HepG2 (cell line): ENCODE measurements at regions not wholly inside any gene's neighbourhood (a gene's known extent, or its start where the extent isn't known, plus 50 kb on each side); places are given as distances from the start of the nearest gene placed in this dataset.

Source experiments
- ATAC-seq: fragments of 200-7000 bp; cut with Tn5 transposase; 3 replicates; pipeline ENCODE4 v1.9.1; 2020; ENCODE audit warnings: mild to moderate bottlenecking, moderate library complexity
- BruUV-seq: library from RNA; stranded (reverse); fragments of 400-500 nt; replicated peaks from 2 replicates; lab custom pipeline; 2021; lab: Mats Ljungman, UMichigan
- CTCF ChIA-PET: fragments of 300-600 bp; formaldehyde crosslinking; extraction: SDS; loops from one replicate; lab custom pipeline; 2021; ENCODE audit warnings: low total read pairs, inconsistent platforms, low intra/inter-chr PET ratio; lab: Yijun Ruan, JAX
- POLR2A ChIA-PET: fragments of 350-600 bp; sonication (Branson Sonifier 250); formaldehyde crosslinking; loops from one replicate; lab custom pipeline; 2020; ENCODE audit warnings: antibody characterized with exemption, inconsistent platforms; lab: Yijun Ruan, JAX
- DNase-seq: peaks from one replicate; pipeline ENCODE4 v3.0.0-alpha.2; 2015; ENCODE audit warnings: low spot score
- FAIRE-seq: peaks from 3 replicates; lab custom pipeline; 2011; peaks lifted over from hg19 to GRCh38; lab: Jason Lieb, UNC
- H2AFZ ChIP-seq: one replicate; pipeline ENCODE4 v1.6.1; 2011; ENCODE audit warnings: low read length, inconsistent platforms
- H3K27ac ChIP-seq: fragments of 300-600 bp; 3 replicates; pipeline ENCODE4 v1.8.0; 2011; ENCODE audit warnings: mixed run types, mild to moderate bottlenecking, mixed read lengths, low read length, inconsistent platforms; ENCODE audit not compliant: insufficient read depth; ENCODE audit errors: extremely low read length
- H3K27me3 ChIP-seq, 2 experiments: fragments of 200-600 bp in 1 of 2; 2 replicates in 1 of 2; 3 replicates in 1 of 2; pipeline versions ENCODE4 v1.6.0 to v1.8.0; 2011; ENCODE audit warnings: low read length in 2 of 2, mild to moderate bottlenecking in 2 of 2, moderate library complexity in 2 of 2, inconsistent platforms in 1 of 2; ENCODE audit not compliant: insufficient read depth in 2 of 2, control insufficient read depth in 1 of 2
- H3K36me3 ChIP-seq, 2 experiments: fragments of 200-600 bp in 1 of 2; replicated peaks in 1 of 2; 2 replicates in 1 of 2; 3 replicates in 1 of 2; pipeline versions ENCODE4 v1.5.1 to v1.8.0; 2011; ENCODE audit warnings: low read length in 2 of 2, inconsistent platforms in 1 of 2; ENCODE audit not compliant: insufficient read depth in 2 of 2, control insufficient read depth in 1 of 2
- H3K4me1 ChIP-seq: 2 replicates; pipeline ENCODE4 v1.5.1; 2012; ENCODE audit warnings: low read length, inconsistent platforms; ENCODE audit not compliant: insufficient read depth
- H3K4me2 ChIP-seq: 2 replicates; pipeline ENCODE4 v1.6.0; 2011; ENCODE audit warnings: low read depth, low read length, inconsistent platforms
- H3K4me3 ChIP-seq, 3 experiments: fragments of 200-600 bp in 1 of 3; sonication (generic), shearing (Covaris generic) in 1 of 3; replicated peaks in 1 of 3; 2 replicates each; pipeline ENCODE4 v1.5.1; 2011 to 2016; ENCODE audit warnings: low read length in 3 of 3, inconsistent platforms in 2 of 3, low read depth in 2 of 3, mild to moderate bottlenecking in 2 of 3, control low read depth in 1 of 3, mixed read lengths in 1 of 3; ENCODE audit not compliant: insufficient read depth in 1 of 3
- H3K79me2 ChIP-seq: one replicate; pipeline ENCODE4 v1.6.1; 2011; ENCODE audit warnings: low read length, inconsistent platforms; ENCODE audit not compliant: insufficient read depth
- H3K9ac ChIP-seq: 2 replicates; pipeline ENCODE4 v1.6.0; 2011; ENCODE audit warnings: mild to moderate bottlenecking, low read depth, low read length, inconsistent platforms; ENCODE audit not compliant: insufficient read depth
- H3K9me3 ChIP-seq: 2 replicates; pipeline ENCODE4 v1.5.1; 2012; ENCODE audit warnings: mild to moderate bottlenecking, low read length
- H4K20me1 ChIP-seq: 2 replicates; pipeline ENCODE4 v1.6.0; 2011; ENCODE audit warnings: inconsistent platforms, mild to moderate bottlenecking, low read length, moderate library complexity; ENCODE audit not compliant: insufficient read depth
- CHCHD3 ChIP-seq: sonication (generic); formaldehyde crosslinking; IDR thresholded peaks from 2 replicates; pipeline ENCODE4 v1.8.0; 2022; ENCODE audit warnings: mild to moderate bottlenecking, missing genetic modification reagents, moderate library complexity
- ERF ChIP-seq: IDR thresholded peaks from 2 replicates; pipeline ENCODE4 v1.6.1; 2018; ENCODE audit warnings: missing biosample characterization, missing genetic modification reagents
- HNF1A ChIP-seq, 2 experiments: sonication (generic) in 1 of 2; formaldehyde crosslinking in 1 of 2; IDR thresholded peaks; 2 replicates each; pipeline versions ENCODE4 v1.4.0 to v1.6.1; 2016 to 2020; ENCODE audit warnings: borderline replicate concordance in 1 of 2, low read depth in 1 of 2, mild to moderate bottlenecking in 1 of 2, missing genetic modification reagents in 1 of 2
- KLF11 ChIP-seq: IDR thresholded peaks from 2 replicates; pipeline ENCODE4 v1.6.1; 2016; ENCODE audit warnings: missing compliant biosample characterization
- KMT2A ChIP-seq: sonication (generic); formaldehyde crosslinking; IDR thresholded peaks from 2 replicates; pipeline ENCODE4 v1.4.0; 2020; ENCODE audit warnings: missing genetic modification reagents
- MAFG ChIP-seq: sonication (generic); formaldehyde crosslinking; IDR thresholded peaks from 2 replicates; pipeline ENCODE4 v1.5.1; 2020; ENCODE audit warnings: mild to moderate bottlenecking, missing genetic modification reagents
- MBD4 ChIP-seq: IDR thresholded peaks from 2 replicates; pipeline ENCODE4 v1.6.1; 2012; ENCODE audit warnings: low read length, inconsistent platforms, borderline replicate concordance
- REPIN1 ChIP-seq: sonication (generic); formaldehyde crosslinking; IDR thresholded peaks from 2 replicates; pipeline ENCODE4 v1.8.0; 2022; ENCODE audit warnings: missing genetic modification reagents, low read depth, mild to moderate bottlenecking, borderline replicate concordance
- RFX3 ChIP-seq: IDR thresholded peaks from 2 replicates; pipeline ENCODE4 v1.6.1; 2016; ENCODE audit warnings: missing biosample characterization, missing genetic modification reagents
- SPEN ChIP-seq: sonication (generic); formaldehyde crosslinking; IDR thresholded peaks from 2 replicates; pipeline ENCODE4 v1.5.1; 2020; ENCODE audit warnings: low read depth, mild to moderate bottlenecking, missing genetic modification reagents
- ZNF225 ChIP-seq: sonication (generic); formaldehyde crosslinking; IDR thresholded peaks from 2 replicates; pipeline ENCODE4 v1.4.0; 2020; ENCODE audit warnings: mild to moderate bottlenecking, missing genetic modification reagents
- ZNF331 ChIP-seq: sonication (generic); formaldehyde crosslinking; IDR thresholded peaks from 2 replicates; pipeline ENCODE4 v1.4.0; 2020; ENCODE audit warnings: missing genetic modification reagents
- ZNF777 ChIP-seq: sonication (generic); formaldehyde crosslinking; IDR thresholded peaks from 2 replicates; pipeline ENCODE4 v1.4.0; 2020; ENCODE audit warnings: missing genetic modification reagents
- ZNF839 ChIP-seq: sonication (generic); formaldehyde crosslinking; IDR thresholded peaks from 2 replicates; pipeline ENCODE4 v1.4.0; 2020; ENCODE audit warnings: missing genetic modification reagents, mild to moderate bottlenecking, borderline replicate concordance
- ZSCAN25 ChIP-seq: sonication (generic); formaldehyde crosslinking; IDR thresholded peaks from 2 replicates; pipeline ENCODE4 v1.8.0; 2022; ENCODE audit warnings: mild to moderate bottlenecking, missing genetic modification reagents
- WGBS: methylation state at CpG from one replicate; pipeline ENCODE4 v1.1.6; 2017; ENCODE audit warnings: low lambda C conversion rate; 5-methylcytosine and 5-hydroxymethylcytosine counted together
- in situ Hi-C: cut with HindIII; loops from 2 replicates; pipeline ENCODE4 v1.10.0; 2017; ENCODE audit warnings: low pct_unique_long_range_greater_than_20kb; ENCODE audit not compliant: extremely low pct_ligation_motif_present
- intact Hi-C: fragments of 100-400 bp; cut with micrococcal nuclease; formaldehyde crosslinking; loops from one replicate; pipeline ENCODE4 v1.10.0; 2022; ENCODE audit not compliant: unreplicated experiment
- TF ChIP-seq, protein P1 (sequence below): sonication (generic); formaldehyde crosslinking; IDR thresholded peaks from 2 replicates; pipeline ENCODE4 v1.5.0; 2020; ENCODE audit warnings: missing genetic modification reagents
- TF ChIP-seq, protein P2 (sequence below): sonication (generic); formaldehyde crosslinking; IDR thresholded peaks from 2 replicates; pipeline ENCODE4 v1.8.0; 2022; ENCODE audit warnings: mild to moderate bottlenecking, missing genetic modification reagents; ENCODE audit not compliant: insufficient replicate concordance
- TF ChIP-seq, protein P3 (sequence below): IDR thresholded peaks from 2 replicates; pipeline ENCODE4 v1.6.1; 2016

- Histone ChIP-seq H3K4me2 (no peak overlapping the region), H3K36me3 (no peaks in the 10 kb centered on the region), H4K20me1 (0 out of 2 replicates have a peak, but pooled peaks cover 3% of the 10 kb centered on the region), H3K27ac (no peak overlapping the region), H3K27me3 (no peaks in the 10 kb centered on the region; a peak in 1 of 5 replicates), H3K9me3 (peaks cover 9% of the 10 kb centered on the region), H2AFZ (no peak overlapping the region), H3K9ac (no peak overlapping the region), H3K4me3 (no peak overlapping the region), H3K79me2 (no peaks in the 10 kb centered on the region), H3K4me1 (no peaks in the 10 kb centered on the region)
- WGBS: 42% methylated on average over 11 of the region's 12 CpGs
- in situ Hi-C loops: no loop called here
- POLR2A ChIA-PET: no interaction called here
- DNase-seq (no peak), ATAC-seq (no peak), FAIRE-seq (no peak)
- intact Hi-C loops: no loop called here
- no TSS peak for BruUV-seq
- CTCF ChIA-PET: no interaction called here
- TF ChIP-seq SPEN (CRISPR knock-in tag): no peak
- TF ChIP-seq KLF11 (CRISPR knock-in tag): no peak
- TF ChIP-seq, protein P1, sequence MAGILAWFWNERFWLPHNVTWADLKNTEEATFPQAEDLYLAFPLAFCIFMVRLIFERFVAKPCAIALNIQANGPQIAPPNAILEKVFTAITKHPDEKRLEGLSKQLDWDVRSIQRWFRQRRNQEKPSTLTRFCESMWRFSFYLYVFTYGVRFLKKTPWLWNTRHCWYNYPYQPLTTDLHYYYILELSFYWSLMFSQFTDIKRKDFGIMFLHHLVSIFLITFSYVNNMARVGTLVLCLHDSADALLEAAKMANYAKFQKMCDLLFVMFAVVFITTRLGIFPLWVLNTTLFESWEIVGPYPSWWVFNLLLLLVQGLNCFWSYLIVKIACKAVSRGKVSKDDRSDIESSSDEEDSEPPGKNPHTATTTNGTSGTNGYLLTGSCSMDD (CRISPR knock-in tag): no peak
- no peak for TF ChIP-seq KMT2A (CRISPR knock-in tag)
- TF ChIP-seq, protein P2, sequence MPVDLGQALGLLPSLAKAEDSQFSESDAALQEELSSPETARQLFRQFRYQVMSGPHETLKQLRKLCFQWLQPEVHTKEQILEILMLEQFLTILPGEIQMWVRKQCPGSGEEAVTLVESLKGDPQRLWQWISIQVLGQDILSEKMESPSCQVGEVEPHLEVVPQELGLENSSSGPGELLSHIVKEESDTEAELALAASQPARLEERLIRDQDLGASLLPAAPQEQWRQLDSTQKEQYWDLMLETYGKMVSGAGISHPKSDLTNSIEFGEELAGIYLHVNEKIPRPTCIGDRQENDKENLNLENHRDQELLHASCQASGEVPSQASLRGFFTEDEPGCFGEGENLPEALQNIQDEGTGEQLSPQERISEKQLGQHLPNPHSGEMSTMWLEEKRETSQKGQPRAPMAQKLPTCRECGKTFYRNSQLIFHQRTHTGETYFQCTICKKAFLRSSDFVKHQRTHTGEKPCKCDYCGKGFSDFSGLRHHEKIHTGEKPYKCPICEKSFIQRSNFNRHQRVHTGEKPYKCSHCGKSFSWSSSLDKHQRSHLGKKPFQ (CRISPR knock-in tag): no peak
- no peak for TF ChIP-seq ZNF777 (CRISPR knock-in tag)
- no peak for TF ChIP-seq MBD4
- no peak for TF ChIP-seq ZNF839 (CRISPR knock-in tag)
- no peak for TF ChIP-seq ERF (CRISPR knock-in tag)
- TF ChIP-seq MAFG: no peak
- TF ChIP-seq, protein P3, sequence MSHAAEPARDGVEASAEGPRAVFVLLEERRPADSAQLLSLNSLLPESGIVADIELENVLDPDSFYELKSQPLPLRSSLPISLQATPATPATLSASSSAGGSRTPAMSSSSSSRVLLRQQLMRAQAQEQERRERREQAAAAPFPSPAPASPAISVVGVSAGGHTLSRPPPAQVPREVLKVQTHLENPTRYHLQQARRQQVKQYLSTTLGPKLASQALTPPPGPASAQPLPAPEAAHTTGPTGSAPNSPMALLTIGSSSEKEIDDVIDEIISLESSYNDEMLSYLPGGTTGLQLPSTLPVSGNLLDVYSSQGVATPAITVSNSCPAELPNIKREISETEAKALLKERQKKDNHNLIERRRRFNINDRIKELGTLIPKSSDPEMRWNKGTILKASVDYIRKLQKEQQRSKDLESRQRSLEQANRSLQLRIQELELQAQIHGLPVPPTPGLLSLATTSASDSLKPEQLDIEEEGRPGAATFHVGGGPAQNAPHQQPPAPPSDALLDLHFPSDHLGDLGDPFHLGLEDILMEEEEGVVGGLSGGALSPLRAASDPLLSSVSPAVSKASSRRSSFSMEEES (CRISPR knock-in tag): no peak
- no peak for TF ChIP-seq REPIN1 (CRISPR knock-in tag)
- no peak for TF ChIP-seq HNF1A (IDR thresholded peaks at IDR 0.05; ENCODE audit: low read depth)
- no peak for TF ChIP-seq HNF1A (CRISPR knock-in tag; IDR thresholded peaks at IDR 0.05; ENCODE audit: borderline replicate concordance)
- no peak for TF ChIP-seq CHCHD3 (CRISPR knock-in tag)
- no peak for TF ChIP-seq RFX3 (CRISPR knock-in tag)
- no peak for TF ChIP-seq ZNF225 (CRISPR knock-in tag)
- no peak for TF ChIP-seq ZNF331
- TF ChIP-seq ZSCAN25 (CRISPR knock-in tag): no peak
These were observed 213.2 kb upstream of the NLRP1 start for GRCh38 chr17:5797447-5798050.
